Activated CD4-positive, alpha-beta memory T cell treated with anti-CD3 and anti-CD28 coated beads for 36 hours (primary cell): ENCODE measurements at regions not wholly inside any gene's neighbourhood (a gene's known extent, or its start where the extent isn't known, plus 50 kb on each side); places are given as distances from the start of the nearest gene placed in this dataset.

Experiments
- CTCF ChIA-PET: fragments of 350-600 bp; sonication (Branson Sonifier 250); formaldehyde crosslinking; loops from one replicate; lab custom pipeline; 2021; ENCODE audit warnings: antibody characterized with exemption, inconsistent platforms; lab: Charles Lee
- POLR2A ChIA-PET: fragments of 350-600 bp; sonication (Branson Sonifier 250); formaldehyde crosslinking; loops from one replicate; lab custom pipeline; 2021; ENCODE audit warnings: antibody characterized with exemption; lab: Charles Lee
- DNase-seq: peaks from one replicate; pipeline ENCODE4 v3.0.0-alpha.2; 2020
- H3K27ac Mint-ChIP-seq: one replicate; pipeline ENCODE4 v1.8.0; 2021; ENCODE audit warnings: mixed read lengths
- H3K27me3 Mint-ChIP-seq: one replicate; pipeline ENCODE4 v1.8.0; 2021; ENCODE audit warnings: mixed read lengths
- H3K36me3 Mint-ChIP-seq: one replicate; pipeline ENCODE4 v1.8.0; 2021; ENCODE audit warnings: mixed read lengths
- H3K4me1 Mint-ChIP-seq: one replicate; pipeline ENCODE4 v1.8.0; 2021; ENCODE audit warnings: low read depth, mixed read lengths
- H3K4me3 Mint-ChIP-seq: one replicate; pipeline ENCODE4 v1.8.0; 2021; ENCODE audit warnings: mild to moderate bottlenecking, mixed read lengths
- H3K9me3 Mint-ChIP-seq: one replicate; pipeline ENCODE4 v1.8.0; 2021; ENCODE audit warnings: mixed read lengths
- intact Hi-C: fragments of 100-400 bp; cut with micrococcal nuclease; formaldehyde crosslinking; loops from one replicate; pipeline ENCODE4 v1.15.1; 2023

DNA sequence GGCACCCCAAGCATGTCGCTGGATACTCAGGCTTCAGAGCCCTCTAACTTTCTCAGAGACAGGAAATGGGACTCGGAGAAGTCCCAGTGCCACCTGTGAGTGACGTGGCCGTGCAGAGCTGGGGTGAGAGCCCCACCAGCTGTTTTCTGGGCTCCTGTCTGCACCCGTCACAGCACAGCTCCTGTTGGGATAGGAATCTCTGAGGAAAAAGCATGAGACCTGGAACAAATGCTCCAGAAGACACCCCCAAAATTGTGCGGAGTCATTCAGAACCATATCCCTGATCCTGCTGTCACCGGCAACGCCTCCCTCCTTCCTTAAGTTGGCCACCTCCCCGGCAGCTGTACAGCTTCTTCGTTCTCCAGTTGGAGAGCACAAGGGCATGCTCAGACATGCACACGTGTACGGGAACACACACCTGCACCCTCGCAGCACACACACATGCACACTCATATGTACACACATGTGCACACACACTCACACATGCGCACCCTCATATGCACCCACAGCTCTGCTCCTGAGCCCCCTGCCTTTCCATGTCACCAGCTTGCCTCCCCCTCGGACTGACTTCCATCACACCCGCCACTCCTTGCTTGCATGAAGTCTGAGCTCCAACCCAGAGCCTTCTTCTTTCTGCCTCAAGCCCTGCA lies 1430.0 kb downstream of the BRD1 start:
- H3K4me1 Mint-ChIP-seq: no peaks in the 10 kb centered on the region
- no peak for DNase-seq
- ChIA-PET POLR2A (no interaction called here), CTCF (no interaction called here)
- no peak overlapping the region for H3K27ac Mint-ChIP-seq
- H3K4me3 Mint-ChIP-seq: no peak overlapping the region
- no peaks in the 10 kb centered on the region for H3K36me3 Mint-ChIP-seq
- intact Hi-C loops: no loop called here
- H3K9me3 Mint-ChIP-seq: no peaks in the 10 kb centered on the region
- no peaks in the 10 kb centered on the region for H3K27me3 Mint-ChIP-seq

- Mint-ChIP-seq H3K4me1 (no peaks in the 10 kb centered on the region), H3K27me3 (no peaks in the 10 kb centered on the region), H3K4me3 (no peak overlapping the region), H3K9me3 (no peaks in the 10 kb centered on the region), H3K27ac (no peak overlapping the region), H3K36me3 (no peaks in the 10 kb centered on the region)
- intact Hi-C loops: no loop called here
- CTCF ChIA-PET: interaction anchor here (0.6 kb wide), 1 partner anchor 82 kb away, joined by 3 read pairs; no protein-coding TSS in a partner anchor
- POLR2A ChIA-PET: no interaction called here
- no peak for DNase-seq
These were observed 1430.7 kb downstream of the BRD1 start for GRCh38 chr22:48396785-48397530.

DNA sequence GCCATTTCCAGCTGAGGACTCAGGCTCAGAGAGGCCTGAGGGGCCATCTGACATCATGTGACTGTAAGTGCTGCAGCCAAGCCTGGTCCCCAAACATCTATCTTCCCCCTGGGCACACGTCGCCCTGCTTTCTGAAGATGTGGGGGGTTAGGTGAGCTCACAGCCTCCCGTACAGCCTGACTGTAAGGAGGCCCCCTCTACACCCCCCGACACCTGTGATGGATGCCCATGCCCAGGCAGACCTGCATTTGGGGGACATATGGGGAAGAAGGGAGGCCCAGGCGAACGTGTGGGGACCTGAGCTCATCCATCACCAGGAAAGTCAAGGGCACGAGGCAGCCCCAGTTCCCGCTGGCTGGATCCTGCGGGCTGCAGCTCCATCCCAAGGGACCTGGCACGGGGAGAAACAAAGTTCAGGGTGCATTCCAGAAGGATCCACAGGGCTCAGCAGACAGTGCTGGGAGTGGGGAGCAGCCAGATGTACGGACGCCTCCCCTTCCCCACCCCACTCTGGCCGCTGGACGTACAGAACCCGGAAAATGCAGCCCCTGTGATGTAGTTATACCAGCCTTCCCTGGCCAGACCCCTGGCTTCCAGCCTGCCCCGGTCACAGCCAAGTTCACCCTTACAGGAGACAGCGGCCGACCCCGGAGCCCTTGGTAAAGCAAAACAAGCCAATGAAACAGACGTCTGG lies 1431.4 kb downstream of the BRD1 start:
- H3K27ac Mint-ChIP-seq: no peak overlapping the region
- H3K9me3 Mint-ChIP-seq: no peaks in the 10 kb centered on the region
- H3K27me3 Mint-ChIP-seq: no peaks in the 10 kb centered on the region
- H3K4me1 Mint-ChIP-seq: no peaks in the 10 kb centered on the region
- no peak for DNase-seq
- ChIA-PET POLR2A (no interaction called here), CTCF (interaction anchor here (0.6 kb wide), 1 partner anchor 81 kb away, joined by 3 read pairs; no protein-coding TSS in a partner anchor)
- no peaks in the 10 kb centered on the region for H3K36me3 Mint-ChIP-seq
- intact Hi-C loops: no loop called here
- no peak overlapping the region for H3K4me3 Mint-ChIP-seq

DNA sequence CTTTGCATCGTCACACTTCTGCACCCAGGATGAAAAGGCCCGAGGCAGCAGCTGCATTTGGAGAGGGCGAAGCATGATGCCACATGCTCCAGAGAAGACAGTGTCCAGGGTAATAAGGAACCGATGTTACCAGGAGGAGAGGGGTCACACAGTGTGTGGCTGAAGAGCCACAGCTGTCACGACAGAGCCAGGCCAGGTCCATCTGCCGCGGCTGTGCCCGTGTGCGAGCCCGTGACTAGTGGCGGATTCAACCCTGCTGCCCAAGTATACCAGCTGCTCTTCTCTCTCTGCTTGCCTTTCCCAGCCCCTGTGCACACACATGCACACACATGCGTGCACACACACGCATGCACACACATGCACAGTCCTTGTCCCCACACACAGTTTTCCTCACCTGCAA lies 1432.5 kb downstream of the BRD1 start:
- Mint-ChIP-seq H3K9me3 (no peaks in the 10 kb centered on the region), H3K4me1 (no peaks in the 10 kb centered on the region), H3K4me3 (no peak overlapping the region), H3K36me3 (no peaks in the 10 kb centered on the region), H3K27me3 (no peaks in the 10 kb centered on the region), H3K27ac (no peak overlapping the region)
- intact Hi-C loops: no loop called here
- CTCF ChIA-PET: no interaction called here
- no peak for DNase-seq
- POLR2A ChIA-PET: no interaction called here

GRCh38 chr22:48394787-48395186 lies 1432.9 kb downstream of the BRD1 start:
- H3K36me3 Mint-ChIP-seq: no peaks in the 10 kb centered on the region
- H3K4me1 Mint-ChIP-seq: no peaks in the 10 kb centered on the region
- H3K27ac Mint-ChIP-seq: no peak overlapping the region
- H3K4me3 Mint-ChIP-seq: no peak overlapping the region
- POLR2A ChIA-PET: no interaction called here
- intact Hi-C loops: no loop called here
- H3K27me3 Mint-ChIP-seq: no peaks in the 10 kb centered on the region
- no peaks in the 10 kb centered on the region for H3K9me3 Mint-ChIP-seq
- CTCF ChIA-PET: no interaction called here
- no peak for DNase-seq

DNA sequence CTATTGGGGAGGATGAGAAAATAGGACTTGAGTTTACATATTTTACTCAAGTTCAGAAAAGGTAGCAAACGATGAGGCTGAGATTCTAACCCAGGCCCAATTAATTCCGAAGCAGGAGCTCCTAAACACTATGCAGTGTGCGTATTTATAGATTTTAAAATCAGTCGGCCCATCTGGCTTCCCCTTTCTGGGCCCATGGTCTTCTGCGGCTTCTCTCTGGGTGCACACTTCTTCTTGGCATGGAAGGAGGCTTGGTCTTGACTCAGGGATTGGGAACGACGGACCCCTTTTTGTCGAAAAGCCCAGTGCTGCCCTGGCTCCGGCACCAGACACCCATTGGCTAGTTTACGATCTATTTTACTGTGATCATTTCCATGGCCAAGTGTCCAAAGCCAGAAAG lies 1433.8 kb downstream of the BRD1 start:
- Mint-ChIP-seq H3K27ac (no peak overlapping the region), H3K36me3 (no peaks in the 10 kb centered on the region), H3K27me3 (no peaks in the 10 kb centered on the region), H3K9me3 (no peaks in the 10 kb centered on the region), H3K4me1 (no peaks in the 10 kb centered on the region), H3K4me3 (no peak overlapping the region)
- intact Hi-C loops: no loop called here
- POLR2A ChIA-PET: no interaction called here
- DNase-seq: no peak
- CTCF ChIA-PET: no interaction called here

- Mint-ChIP-seq H3K9me3 (no peaks in the 10 kb centered on the region), H3K4me1 (no peaks in the 10 kb centered on the region), H3K27ac (no peak overlapping the region), H3K4me3 (no peak overlapping the region), H3K36me3 (no peaks in the 10 kb centered on the region), H3K27me3 (no peaks in the 10 kb centered on the region)
- ChIA-PET CTCF (no interaction called here), POLR2A (no interaction called here)
- intact Hi-C loops: no loop called here
- DNase-seq: no peak
These were observed 1434.7 kb downstream of the BRD1 start for GRCh38 chr22:48393041-48393370.

GRCh38 chr22:48391820-48392219 lies 1435.9 kb downstream of the BRD1 start:
- Mint-ChIP-seq H3K4me1 (no peaks in the 10 kb centered on the region), H3K36me3 (no peaks in the 10 kb centered on the region), H3K27ac (no peak overlapping the region), H3K4me3 (no peak overlapping the region), H3K9me3 (no peaks in the 10 kb centered on the region), H3K27me3 (no peaks in the 10 kb centered on the region)
- intact Hi-C loops: no loop called here
- no peak for DNase-seq
- POLR2A ChIA-PET: no interaction called here
- CTCF ChIA-PET: no interaction called here

- H3K27ac Mint-ChIP-seq: no peak overlapping the region
- H3K36me3 Mint-ChIP-seq: no peaks in the 10 kb centered on the region
- H3K27me3 Mint-ChIP-seq: no peaks in the 10 kb centered on the region
- ChIA-PET CTCF (no interaction called here), POLR2A (no interaction called here)
- H3K9me3 Mint-ChIP-seq: peaks cover 1% of the 10 kb centered on the region
- no peaks in the 10 kb centered on the region for H3K4me1 Mint-ChIP-seq
- DNase-seq: no peak
- intact Hi-C loops: no loop called here
- no peak overlapping the region for H3K4me3 Mint-ChIP-seq
These were observed 1436.4 kb downstream of the BRD1 start for GRCh38 chr22:48391171-48391711.

DNA sequence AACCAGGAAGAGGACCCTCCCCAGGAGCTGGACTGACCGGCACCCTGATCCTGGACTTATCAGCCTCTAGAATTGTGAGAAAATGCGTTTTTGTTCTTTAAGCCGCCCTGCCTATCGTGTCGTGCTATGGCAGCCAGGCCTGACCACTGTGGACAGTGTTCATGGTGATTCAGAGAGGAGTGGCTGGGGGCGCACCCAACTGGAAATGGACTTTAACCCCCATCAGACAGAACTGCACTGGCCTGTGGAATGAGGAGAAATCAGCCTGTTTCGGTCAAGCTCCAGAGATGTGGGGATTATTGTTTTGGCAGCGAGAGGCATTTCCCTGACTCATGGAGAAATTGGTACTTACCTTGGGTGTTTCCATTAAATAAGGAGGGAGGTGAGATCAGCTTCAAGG lies 1437.8 kb downstream of the BRD1 start:
- ChIA-PET CTCF (no interaction called here), POLR2A (no interaction called here)
- no peak for DNase-seq
- Mint-ChIP-seq H3K27ac (no peak overlapping the region), H3K4me3 (no peak overlapping the region), H3K4me1 (no peaks in the 10 kb centered on the region), H3K9me3 (peaks cover 13% of the 10 kb centered on the region), H3K27me3 (no peaks in the 10 kb centered on the region), H3K36me3 (no peaks in the 10 kb centered on the region)
- intact Hi-C loops: no loop called here

- peaks cover 6% of the 10 kb centered on the region for H3K27me3 Mint-ChIP-seq
- no peak overlapping the region for H3K27ac Mint-ChIP-seq
- H3K4me3 Mint-ChIP-seq: no peak overlapping the region
- intact Hi-C loops: no loop called here
- ChIA-PET CTCF (no interaction called here), POLR2A (no interaction called here)
- H3K4me1 Mint-ChIP-seq: no peaks in the 10 kb centered on the region
- peaks cover 1% of the 10 kb centered on the region for H3K36me3 Mint-ChIP-seq
- no peak for DNase-seq
- H3K9me3 Mint-ChIP-seq: peaks cover 23% of the 10 kb centered on the region
These were observed 1445.5 kb downstream of the BRD1 start for GRCh38 chr22:48382197-48382596.

GRCh38 chr22:48380016-48380665 lies 1447.5 kb downstream of the BRD1 start:
- Mint-ChIP-seq H3K9me3 (peaks cover 13% of the 10 kb centered on the region), H3K4me3 (no peak overlapping the region), H3K4me1 (no peaks in the 10 kb centered on the region), H3K36me3 (peaks cover 1% of the 10 kb centered on the region), H3K27me3 (peaks cover 13% of the 10 kb centered on the region), H3K27ac (no peak overlapping the region)
- ChIA-PET POLR2A (no interaction called here), CTCF (no interaction called here)
- DNase-seq: no peak
- intact Hi-C loops: no loop called here
